Heart right ventricle (tissue), 16 donors: ENCODE measurements at regions not wholly inside any gene's neighbourhood (a gene's known extent, or its start where the extent isn't known, plus 50 kb on each side); places are given as distances from the start of the nearest gene placed in this dataset.
"Not testable (repeated sequence)": the region's sequence is repeated elsewhere in the genome, so short reads cannot be mapped to it uniquely, and the experiment has no call there.

Source experiments
- ATAC-seq, 8 donors: fragments of 200-7000 bp; cut with Tn5 transposase; one replicate each; pipeline ENCODE4 v1.9.1; 2020; ENCODE audit warnings: mild to moderate bottlenecking in 8 of 8, moderate library complexity in 8 of 8, moderate number of reproducible peaks in 1 of 8
- DNase-seq, 2 donors: peaks; one replicate each; pipeline ENCODE4 v3.0.0-alpha.2; 2020
- H3K27ac ChIP-seq, 10 donors: fragments of 200-600 bp; sonication (generic) in 2 of 10; one replicate each; pipeline versions ENCODE4 v1.5.0 to v1.8.0; 2020 to 2022; ENCODE audit warnings: mild to moderate bottlenecking in 3 of 10
- H3K27me3 ChIP-seq, 7 donors: fragments of 200-600 bp; one replicate each; pipeline ENCODE4 v1.8.0; 2021 to 2022; ENCODE audit warnings: mild to moderate bottlenecking in 2 of 7
- H3K36me3 ChIP-seq, 9 donors: fragments of 200-600 bp; sonication (generic) in 1 of 9; one replicate each; pipeline versions ENCODE4 v1.5.0 to v1.8.0; 2020 to 2022; ENCODE audit warnings: mild to moderate bottlenecking in 2 of 9
- H3K4me1 ChIP-seq, 9 donors: fragments of 200-600 bp; sonication (generic) in 1 of 9; one replicate each; pipeline versions ENCODE4 v1.5.0 to v1.8.0; 2020 to 2022; ENCODE audit warnings: mild to moderate bottlenecking in 4 of 9
- H3K4me3 ChIP-seq, 10 donors: fragments of 200-600 bp; sonication (generic) in 2 of 10; one replicate each; pipeline versions ENCODE4 v1.5.0 to v1.8.0; 2020 to 2022; ENCODE audit warnings: mild to moderate bottlenecking in 7 of 10, moderate library complexity in 2 of 10
- H3K9me3 ChIP-seq, 11 donors: fragments of 200-600 bp in 10 of 11; sonication (generic) in 2 of 11; one replicate each; pipeline versions ENCODE4 v1.5.0 to v1.8.0; 2013 to 2022; ENCODE audit warnings: mild to moderate bottlenecking in 2 of 11, control low read depth in 1 of 11, moderate library complexity in 1 of 11
- CTCF ChIP-seq, 9 donors: fragments of 200-600 bp; sonication (generic) in 2 of 9; IDR thresholded peaks; one replicate each; pipeline versions ENCODE4 v1.5.0 to v1.8.0; 2021 to 2022; ENCODE audit warnings: antibody characterized with exemption in 9 of 9, mild to moderate bottlenecking in 5 of 9, moderate library complexity in 1 of 9
- WGBS, 2 donors: extraction: QIAGEN DNeasy Blood & Tissue Kit; methylation state at CpG; one replicate each; pipeline ENCODE4 v1.1.7; 2013; ENCODE audit warnings: inconsistent platforms in 1 of 2; 5-methylcytosine and 5-hydroxymethylcytosine counted together
- intact Hi-C, 10 donors: fragments of 100-400 bp; cut with DNase I; formaldehyde crosslinking; loops; one replicate each; pipeline versions ENCODE4 v1.11.1 to v1.14.2; 2022
- donor health status: Arrhythmogenic right ventricular cardiomyopathy.
- donor health status: ischemic (EF 13 %, LVEDD 7.1; RV severe dilation, severe dysfunction).
- donor health status: healthy with polysubstance abuse.
- donor health status: DM: no; HTN: yes; CAD: no.
- donor health status: DM: no; HTN: no; CAD: no.
- donor health status: ischemic (EF 25% LVEDD 6.9; RV normal size, moderate dysfunction).
- donor health status: ischemic (EF 25% LVEDD 5.7; RV mildly dilated, moderate dysfunction).
- donor health status: healthy.
- donor health status: DM: yes; HTN: yes; CAD: no.
- donor health status: Ischemic cardiomyopathy.
- donor health status: ischemic (EF 35%, LVEDD 5.7; RV mildly dilated, moderate dysfunction).
- donor health status: nonischemic (EF 11% LVEDD 7.7; RV severe dilation, severe dysfunction).
- donor health status: DM: yes; HTN: yes; CAD: no.
- donor health status: PGD.
- donor health status: ischemic (EF 29% LVEDD 5.4; RV normal size, mild dysfunction).
- donor health status: nonischemic (EF 23%, LVEDD 6.1; RV moderate dilation, normal function).

GRCh38 chr20:53808733-53809132, 215.1 kb upstream of the ZNF217 start:
- WGBS, 2 donors, result 90 to 96% methylated on average over 3 of the region's 3 CpGs
- no peak for TF ChIP-seq CTCF (IDR thresholded peaks at IDR 0.05)
- no peaks in the 10 kb centered on the region for H3K9me3 ChIP-seq
- no peak overlapping the region for H3K27ac ChIP-seq
- intact Hi-C loops, result no loop called here
- H3K36me3 ChIP-seq, result no peaks in the 10 kb centered on the region
- no peaks in the 10 kb centered on the region for H3K27me3 ChIP-seq
- H3K4me3 ChIP-seq, result no peak overlapping the region
- no peaks in the 10 kb centered on the region for H3K4me1 ChIP-seq
- no peak for DNase-seq
- no peak for ATAC-seq

GRCh38 chr20:53808302-53808701, 214.7 kb upstream of the ZNF217 start:
- DNase-seq, intact Hi-C loops, H3K4me3 ChIP-seq, H3K36me3 ChIP-seq, H3K27me3 ChIP-seq, H3K4me1 ChIP-seq, H3K9me3 ChIP-seq, ATAC-seq, H3K27ac ChIP-seq: not testable (repeated sequence)
- 97% methylated on average over 10 of the region's 10 CpGs for WGBS, 2 donors

DNA sequence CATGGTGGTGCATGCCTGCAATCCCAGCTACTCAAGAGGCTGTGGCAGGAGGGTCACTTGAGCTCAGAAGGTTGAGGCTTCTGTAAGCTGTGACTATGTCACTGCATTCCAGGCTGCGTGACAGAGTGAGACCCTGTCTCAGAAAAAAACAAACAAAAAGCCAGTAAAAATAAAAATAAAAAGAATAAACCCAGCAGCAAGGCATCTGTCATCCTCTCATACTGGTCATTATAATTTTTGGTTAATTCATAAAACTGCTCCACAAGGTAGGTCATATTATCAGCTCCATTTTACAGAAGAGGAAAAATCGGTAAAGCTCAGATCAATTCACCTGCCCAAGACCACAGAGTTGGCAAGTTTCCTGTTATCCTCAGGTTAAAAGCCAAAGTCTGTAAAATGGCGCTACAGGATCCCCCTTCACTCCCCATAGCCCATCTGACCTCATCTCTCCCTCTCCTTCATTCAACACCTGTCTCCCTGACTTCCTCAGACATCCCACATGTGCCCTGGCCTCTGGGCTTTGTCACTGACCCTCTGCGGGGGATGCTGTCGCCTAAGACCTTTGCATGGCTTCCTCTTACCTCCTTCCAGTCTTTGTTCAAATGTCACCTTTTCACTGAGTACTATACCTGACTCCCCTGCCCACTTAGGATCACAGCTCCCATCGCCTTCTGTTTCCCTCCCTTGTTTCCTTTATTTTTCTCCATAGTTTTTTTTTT, 213.2 kb upstream of the ZNF217 start:
- Histone ChIP-seq H3K4me3 (no peak overlapping the region), H3K27me3 (no peaks in the 10 kb centered on the region), H3K27ac (no peak overlapping the region), H3K4me1 (no peaks in the 10 kb centered on the region), H3K9me3 (no peaks in the 10 kb centered on the region), H3K36me3 (no peaks in the 10 kb centered on the region)
- no peak for TF ChIP-seq CTCF (IDR thresholded peaks at IDR 0.05)
- DNase-seq, result no peak
- intact Hi-C loops, result no loop called here
- no peak for ATAC-seq
- 83 to 84% methylated on average over 6 of the region's 6 CpGs for WGBS, 2 donors

- ATAC-seq, result no peak
- Histone ChIP-seq H3K4me1 (no peaks in the 10 kb centered on the region), H3K36me3 (no peaks in the 10 kb centered on the region), H3K4me3 (no peak overlapping the region), H3K9me3 (no peaks in the 10 kb centered on the region), H3K27ac (no peak overlapping the region), H3K27me3 (no peaks in the 10 kb centered on the region)
- 83 to 86% methylated on average over 5 of the region's 5 CpGs for WGBS, 2 donors
- intact Hi-C loops, result no loop called here
- DNase-seq, result no peak
- no peak for TF ChIP-seq CTCF (IDR thresholded peaks at IDR 0.05)
These were observed 212.3 kb upstream of the ZNF217 start for GRCh38 chr20:53805895-53806384.
